IPS-NIHi7 (cell line): ENCODE measurements at regions not wholly inside any gene's neighbourhood (a gene's known extent, or its start where the extent isn't known, plus 50 kb on each side); places are given as distances from the start of the nearest gene placed in this dataset.

Source experiments
- DNase-seq: peaks from one replicate; pipeline ENCODE4 v3.0.0; 2012; ENCODE audit warnings: mixed read lengths; ENCODE audit errors: extremely low spot score

GRCh38 chr11:106329273-106330018 lies 252.0 kb downstream of the AASDHPPT start:
- DNase-seq: no peak

- DNase-seq: no peak
Observed at GRCh38 chr11:106331176-106331575, 253.7 kb downstream of the AASDHPPT start.

GRCh38 chr11:106333678-106334077 lies 256.2 kb downstream of the AASDHPPT start:
- DNase-seq: no peak

GRCh38 chr11:106344394-106344793 lies 266.9 kb downstream of the AASDHPPT start:
- DNase-seq: no peak

- DNase-seq: no peak
Observed at GRCh38 chr11:106344966-106345365, 267.5 kb downstream of the AASDHPPT start.

- DNase-seq: no peak
Observed at GRCh38 chr11:106353031-106353430, 275.6 kb downstream of the AASDHPPT start.

GRCh38 chr11:106369224-106369623 lies 291.8 kb downstream of the AASDHPPT start:
- DNase-seq: no peak

GRCh38 chr11:106378513-106379179 lies 301.2 kb downstream of the AASDHPPT start:
- no peak for DNase-seq

GRCh38 chr11:106379265-106379664 lies 301.8 kb downstream of the AASDHPPT start:
- no peak for DNase-seq

- DNase-seq: no peak
Observed at GRCh38 chr11:106379712-106380111, 302.2 kb downstream of the AASDHPPT start.

GRCh38 chr11:106381895-106382294 lies 304.4 kb downstream of the AASDHPPT start:
- DNase-seq: no peak

GRCh38 chr11:106384429-106384828 lies 307.0 kb downstream of the AASDHPPT start:
- DNase-seq: no peak

- no peak for DNase-seq
Observed at GRCh38 chr11:106386519-106386918, 309.1 kb downstream of the AASDHPPT start.

- no peak for DNase-seq
Observed at GRCh38 chr11:106389101-106389500, 311.6 kb downstream of the AASDHPPT start.

- DNase-seq: no peak
Observed at GRCh38 chr11:106390078-106390477, 312.6 kb downstream of the AASDHPPT start.

GRCh38 chr11:106391771-106392420 lies 314.4 kb downstream of the AASDHPPT start:
- no peak for DNase-seq

- DNase-seq: no peak
Observed at GRCh38 chr11:106395716-106396349, 318.4 kb downstream of the AASDHPPT start.

GRCh38 chr11:106397787-106398501 lies 320.5 kb downstream of the AASDHPPT start:
- DNase-seq: no peak

GRCh38 chr11:106398502-106399075 lies 321.1 kb downstream of the AASDHPPT start:
- DNase-seq: no peak

- DNase-seq: no peak
Observed at GRCh38 chr11:106399076-106399511, 321.6 kb downstream of the AASDHPPT start.

- DNase-seq: no peak
Observed at GRCh38 chr11:106399624-106400023, 322.2 kb downstream of the AASDHPPT start.
